Mesothelial cell of epicardium (in vitro differentiated cells): ENCODE measurements at regions not wholly inside any gene's neighbourhood (a gene's known extent, or its start where the extent isn't known, plus 50 kb on each side); places are given as distances from the start of the nearest gene placed in this dataset.
"Not testable (repeated sequence)": the region's sequence is repeated elsewhere in the genome, so short reads cannot be mapped to it uniquely, and the experiment has no call there.

Source experiments
- DNase-seq, 2 experiments: peaks; one replicate each; pipeline ENCODE4 v3.0.0; 2021; ENCODE audit warnings: low spot score in 2 of 2; ENCODE audit not compliant: unreplicated experiment in 2 of 2
- H3K27ac Mint-ChIP-seq: 2 replicates; pipeline ENCODE4 v1.8.0; 2021; ENCODE audit warnings: mixed read lengths
- H3K27me3 Mint-ChIP-seq: 2 replicates; pipeline ENCODE4 v1.8.0; 2021; ENCODE audit warnings: low read depth, mixed read lengths
- H3K36me3 Mint-ChIP-seq: 2 replicates; pipeline ENCODE4 v1.8.0; 2021; ENCODE audit warnings: mixed read lengths
- H3K4me1 Mint-ChIP-seq: 2 replicates; pipeline ENCODE4 v1.8.0; 2021; ENCODE audit warnings: mixed read lengths
- H3K4me3 Mint-ChIP-seq: 2 replicates; pipeline ENCODE4 v1.8.0; 2021; ENCODE audit warnings: mild to moderate bottlenecking, moderate library complexity, mixed read lengths
- H3K9me3 Mint-ChIP-seq: 2 replicates; pipeline ENCODE4 v1.8.0; 2021; ENCODE audit warnings: mixed read lengths
- CTCF ChIP-seq: fragments of 200-600 bp; sonication (generic); IDR thresholded peaks from one replicate; pipeline ENCODE4 v1.5.0; 2021; ENCODE audit warnings: antibody characterized with exemption; ENCODE audit not compliant: unreplicated experiment

DNA sequence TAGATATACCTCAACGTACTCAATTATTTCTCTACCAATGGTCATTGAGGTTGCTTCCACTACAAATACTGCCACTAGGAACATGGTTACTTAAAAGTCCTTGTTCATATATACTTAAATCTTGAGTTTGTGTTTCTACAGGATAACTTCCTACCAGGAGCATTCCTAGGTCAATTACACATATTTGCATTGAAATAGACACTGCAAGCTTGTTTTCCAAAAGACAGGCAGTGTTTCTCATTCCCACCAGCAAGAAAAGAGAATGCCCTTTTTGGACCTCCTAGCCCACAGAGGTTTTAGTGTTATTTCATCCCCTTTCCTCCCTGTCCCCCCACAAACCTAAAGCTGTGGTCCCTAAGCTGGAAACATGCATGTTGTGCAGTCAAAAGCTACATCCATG lies 177.3 kb downstream of the ID4 start:
- no peak for TF ChIP-seq CTCF
- Mint-ChIP-seq H3K27me3 (peaks cover 2% of the 10 kb centered on the region), H3K4me1 (no peaks in the 10 kb centered on the region), H3K9me3 (peaks cover 14% of the 10 kb centered on the region), H3K27ac (no peak overlapping the region), H3K4me3 (no peak overlapping the region), H3K36me3 (no peaks in the 10 kb centered on the region)
- DNase-seq = no peak

DNA sequence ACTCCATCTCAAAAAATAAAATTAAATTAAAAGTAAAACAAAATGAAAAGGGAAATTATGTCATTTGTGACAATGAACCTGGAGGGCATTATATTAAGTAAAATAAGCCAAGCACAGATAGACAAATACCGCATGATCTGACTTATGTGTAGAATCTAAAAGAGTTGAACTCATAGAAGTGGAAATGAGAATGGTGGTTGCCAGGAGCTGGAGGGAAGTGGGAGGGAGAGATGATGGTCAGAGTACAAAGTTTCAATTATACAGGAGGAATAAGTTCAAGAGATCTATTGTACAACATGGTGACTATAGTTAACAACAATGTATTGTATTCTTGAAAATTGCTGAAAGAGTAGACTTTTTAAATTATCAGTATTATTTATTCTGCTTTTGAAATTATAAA lies 183.4 kb downstream of the ID4 start:
- peaks cover 14% of the 10 kb centered on the region for H3K9me3 Mint-ChIP-seq
- H3K36me3 Mint-ChIP-seq = no peaks in the 10 kb centered on the region
- TF ChIP-seq CTCF = no peak
- no peak overlapping the region for H3K4me3 Mint-ChIP-seq
- no peaks in the 10 kb centered on the region for H3K4me1 Mint-ChIP-seq
- H3K27me3 Mint-ChIP-seq = no peaks in the 10 kb centered on the region
- no peak for DNase-seq
- no peak overlapping the region for H3K27ac Mint-ChIP-seq

DNA sequence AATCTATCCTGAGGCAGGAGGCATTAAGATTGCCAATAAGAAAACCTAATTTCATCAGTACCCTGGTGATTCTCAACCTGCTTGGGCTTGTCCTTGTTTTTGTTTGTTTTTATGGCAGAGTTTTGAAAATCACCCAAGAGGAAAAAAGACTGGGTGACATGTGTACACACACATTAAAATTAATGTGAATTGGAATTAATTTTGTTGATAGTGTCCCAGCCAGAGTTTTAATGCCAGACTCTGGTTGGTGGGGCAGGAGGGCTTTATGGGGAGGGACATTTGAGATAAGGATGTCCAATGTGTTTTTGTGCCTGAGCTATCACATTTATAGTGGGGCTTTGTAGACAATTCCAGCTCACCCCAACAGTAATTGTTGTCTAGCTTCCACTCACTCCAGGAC lies 184.6 kb downstream of the ID4 start:
- no peak for DNase-seq
- H3K9me3 Mint-ChIP-seq = peaks cover 14% of the 10 kb centered on the region
- no peak overlapping the region for H3K4me3 Mint-ChIP-seq
- no peak for TF ChIP-seq CTCF
- no peaks in the 10 kb centered on the region for H3K4me1 Mint-ChIP-seq
- peaks cover 2% of the 10 kb centered on the region for H3K27me3 Mint-ChIP-seq
- H3K27ac Mint-ChIP-seq = no peak overlapping the region
- no peaks in the 10 kb centered on the region for H3K36me3 Mint-ChIP-seq

GRCh38 chr6:20023549-20024315 lies 186.6 kb downstream of the ID4 start:
- not testable (repeated sequence) for H3K27me3 Mint-ChIP-seq, H3K4me3 Mint-ChIP-seq, DNase-seq, H3K4me1 Mint-ChIP-seq, H3K9me3 Mint-ChIP-seq, H3K27ac Mint-ChIP-seq, H3K36me3 Mint-ChIP-seq

- Mint-ChIP-seq H3K4me1 (no peaks in the 10 kb centered on the region), H3K36me3 (no peaks in the 10 kb centered on the region)
Observed at GRCh38 chr6:20024316-20024673, 187.1 kb downstream of the ID4 start.

GRCh38 chr6:20024978-20025377 lies 187.3 kb downstream of the MBOAT1 start:
- Mint-ChIP-seq H3K36me3 (no peaks in the 10 kb centered on the region), H3K27me3 (peaks cover 2% of the 10 kb centered on the region), H3K27ac (no peak overlapping the region), H3K4me3 (no peak overlapping the region), H3K9me3 (no peaks in the 10 kb centered on the region), H3K4me1 (no peaks in the 10 kb centered on the region)
- DNase-seq = no peak
- TF ChIP-seq CTCF = no peak

More at GRCh38 chr6:20024316-20024673, 187.1 kb downstream of the ID4 start:
- Mint-ChIP-seq H3K27ac (no peak overlapping the region), H3K4me3 (no peak overlapping the region), H3K9me3 (peaks cover 1% of the 10 kb centered on the region), H3K27me3 (peaks cover 2% of the 10 kb centered on the region)
- no peak for DNase-seq
- TF ChIP-seq CTCF = no peak
